Activated CD8-positive, alpha-beta memory T cell treated with anti-CD3 and anti-CD28 coated beads for 36 hours (primary cell): ENCODE measurements at regions not wholly inside any gene's neighbourhood (a gene's known extent, or its start where the extent isn't known, plus 50 kb on each side); places are given as distances from the start of the nearest gene placed in this dataset.

ENCODE experiments used
- CTCF ChIA-PET: fragments of 350-600 bp; sonication (Branson Sonifier 250); formaldehyde crosslinking; loops from one replicate; lab custom pipeline; 2021; ENCODE audit warnings: antibody characterized with exemption; lab: Charles Lee
- POLR2A ChIA-PET: fragments of 350-600 bp; sonication (Branson Sonifier 250); formaldehyde crosslinking; loops from one replicate; lab custom pipeline; 2021; ENCODE audit warnings: antibody characterized with exemption; lab: Charles Lee

DNA sequence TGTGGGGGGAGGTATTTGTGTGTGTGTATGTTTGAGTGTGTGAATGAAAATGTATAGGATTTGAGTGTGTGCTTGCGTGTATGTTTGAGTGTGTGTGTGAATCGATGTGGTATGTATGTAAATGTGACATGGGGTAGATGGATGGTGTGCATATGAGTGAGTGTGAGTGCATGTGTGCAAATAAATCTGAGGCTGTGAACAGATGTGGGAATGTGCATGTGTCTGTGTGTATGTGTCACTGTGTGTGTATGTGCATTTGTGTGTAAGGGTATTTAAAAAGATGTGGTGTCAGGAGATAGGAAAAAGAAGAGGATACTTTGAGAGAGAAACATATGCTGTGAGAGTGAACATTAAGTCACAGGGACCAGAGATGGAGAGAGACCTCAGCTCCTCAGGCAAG, 539.6 kb downstream of the MED13L start:
- CTCF ChIA-PET, result no interaction called here
- POLR2A ChIA-PET, result no interaction called here

DNA sequence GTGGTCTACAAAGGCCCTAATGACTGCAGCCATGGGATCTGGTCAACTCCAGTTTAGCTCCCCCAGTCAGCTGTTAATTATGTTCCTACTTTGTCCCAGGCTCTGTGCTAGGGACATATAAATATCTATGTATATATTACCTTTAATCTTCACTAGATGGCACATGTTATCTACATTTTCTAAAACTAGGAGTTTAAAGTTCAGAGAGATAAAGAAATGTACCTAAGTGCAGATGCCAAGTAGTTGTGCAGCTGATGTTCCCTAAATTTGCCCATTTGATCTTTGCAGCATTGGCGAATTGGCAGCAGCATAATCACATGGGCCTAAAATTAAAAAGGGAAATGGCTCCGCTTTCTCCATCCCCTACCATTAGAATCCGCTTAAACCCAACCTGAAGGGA, 541.1 kb downstream of the MED13L start:
- ChIA-PET CTCF (no interaction called here), POLR2A (no interaction called here)

DNA sequence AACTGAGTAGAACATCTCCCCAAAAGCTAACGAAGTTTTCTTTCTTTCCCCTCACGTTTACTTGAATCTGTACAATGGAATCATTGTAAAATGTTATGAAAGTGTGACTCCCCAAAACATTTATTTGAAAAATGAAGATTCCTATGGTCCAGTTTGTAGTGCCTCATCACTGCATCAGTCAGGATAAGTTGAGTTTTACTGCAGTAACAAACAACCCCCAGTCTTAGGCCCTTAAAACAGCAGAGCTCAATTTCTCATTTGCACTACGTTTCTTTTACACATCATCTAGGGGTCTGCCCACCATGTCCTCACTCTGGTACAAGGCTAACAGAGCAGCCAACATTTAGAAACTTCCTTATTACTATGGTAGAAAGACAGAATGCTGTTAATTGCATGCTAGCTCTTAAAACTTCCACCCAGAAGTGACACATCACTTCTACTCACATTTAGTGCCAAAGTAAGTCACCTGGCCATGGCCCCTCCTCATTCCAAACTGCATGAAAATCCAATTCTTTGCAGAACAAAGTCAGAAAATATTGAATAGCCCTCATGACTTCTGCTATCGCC, 546.4 kb downstream of the MED13L start:
- POLR2A ChIA-PET, result no interaction called here
- CTCF ChIA-PET, result no interaction called here

DNA sequence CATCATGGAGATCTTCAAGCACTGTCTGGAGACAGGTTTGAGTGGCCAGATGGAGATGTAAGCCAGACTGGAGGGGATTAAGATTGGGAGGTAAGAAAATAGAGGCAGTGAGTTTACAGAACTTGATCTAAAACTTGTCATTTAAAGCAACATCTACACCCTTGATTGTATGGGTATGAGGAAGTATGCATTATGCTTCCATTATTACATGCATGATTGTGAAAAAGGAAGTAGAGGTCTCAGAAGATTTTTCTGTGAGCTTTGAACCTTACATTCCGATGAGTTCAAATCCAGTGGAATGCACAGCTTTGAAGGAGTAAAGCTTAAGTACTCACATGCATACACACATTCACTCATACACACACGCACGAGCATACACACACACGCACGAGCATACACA, 550.8 kb downstream of the MED13L start:
- POLR2A ChIA-PET, result no interaction called here

DNA sequence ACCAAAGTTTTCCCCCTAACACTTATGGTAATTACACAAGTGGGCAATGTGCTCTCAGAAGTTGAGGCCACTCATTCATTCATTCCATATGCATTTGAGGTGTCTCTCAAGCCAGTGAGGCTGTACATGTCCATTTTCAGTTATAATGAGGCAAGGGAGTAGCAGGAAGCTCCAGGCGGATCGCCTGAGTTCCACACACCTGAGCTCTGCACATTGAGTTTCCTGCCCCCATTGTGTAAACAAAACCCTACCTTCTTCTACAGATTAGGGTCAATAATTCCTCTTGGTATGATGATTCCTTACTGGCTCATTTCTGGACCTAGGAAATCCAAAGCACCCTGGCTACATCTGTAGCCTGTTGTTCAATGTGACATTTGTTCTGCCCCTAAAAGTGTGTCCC, 555.3 kb downstream of the MED13L start:
- CTCF ChIA-PET, result no interaction called here
- POLR2A ChIA-PET, result no interaction called here

More for the DNA sequence above, 550.8 kb downstream of the MED13L start:
- CTCF ChIA-PET, result no interaction called here

DNA sequence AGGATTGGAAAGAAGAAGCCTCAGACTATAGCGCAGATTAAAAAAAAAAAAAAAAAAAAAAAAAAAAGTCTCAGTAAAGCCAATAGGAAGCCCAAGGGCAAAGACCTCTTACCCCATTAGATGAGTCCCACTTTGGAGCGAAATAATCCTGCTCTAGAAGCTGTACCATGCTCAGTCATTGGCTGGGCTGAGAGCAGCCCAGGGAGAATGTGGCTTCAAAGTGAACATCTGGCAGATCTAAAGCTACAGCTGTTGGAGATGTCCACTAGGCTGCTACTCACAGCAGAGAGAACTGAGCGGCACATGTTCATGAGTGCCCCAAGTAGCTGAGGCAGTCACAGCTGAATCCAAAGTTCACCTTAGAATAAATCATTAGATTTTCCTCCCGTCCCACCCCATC, 560.9 kb downstream of the MED13L start:
- ChIA-PET POLR2A (no interaction called here), CTCF (no interaction called here)

DNA sequence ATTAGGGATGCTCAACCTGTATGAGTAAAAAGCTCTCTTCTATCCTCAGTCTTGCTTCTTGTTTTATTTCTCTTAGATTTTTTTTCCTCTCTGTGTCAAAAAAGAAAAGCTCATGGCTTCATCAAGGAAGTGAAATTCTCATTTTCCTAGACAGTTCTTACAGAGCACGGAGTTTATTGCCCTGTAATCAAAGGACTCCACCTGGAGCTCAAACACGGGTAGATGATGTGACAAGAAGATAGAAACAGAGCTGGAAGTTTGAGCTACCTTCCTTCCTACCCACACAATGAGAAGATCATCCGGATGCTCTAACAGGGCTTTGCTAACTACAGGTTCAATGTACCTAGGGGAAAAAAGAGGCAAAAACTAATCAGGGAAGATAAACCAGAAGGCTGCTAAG, 564.8 kb downstream of the MED13L start:
- ChIA-PET CTCF (no interaction called here), POLR2A (no interaction called here)

DNA sequence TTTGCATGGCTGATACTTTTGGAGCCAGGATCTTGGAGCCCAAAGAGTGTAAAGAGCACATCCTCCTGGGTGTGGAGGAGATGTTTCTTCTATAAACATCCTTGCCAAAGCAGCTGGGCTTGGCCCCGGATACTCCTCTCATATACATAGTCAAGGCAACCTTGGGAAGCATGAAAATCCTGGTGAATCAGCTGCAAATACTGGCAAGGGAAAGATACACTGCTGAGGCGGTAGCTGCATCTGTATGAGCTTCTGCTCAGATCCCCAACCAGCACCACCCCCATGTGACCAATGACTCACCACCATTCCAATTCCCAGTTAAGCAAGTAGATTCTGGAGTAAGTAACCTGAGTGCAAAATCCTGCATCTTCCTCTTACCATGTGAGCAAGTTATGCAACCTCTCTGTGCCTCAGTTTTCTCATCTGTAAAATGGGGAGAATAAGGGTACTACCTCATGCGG, 567.4 kb downstream of the MED13L start:
- ChIA-PET POLR2A (no interaction called here), CTCF (no interaction called here)

DNA sequence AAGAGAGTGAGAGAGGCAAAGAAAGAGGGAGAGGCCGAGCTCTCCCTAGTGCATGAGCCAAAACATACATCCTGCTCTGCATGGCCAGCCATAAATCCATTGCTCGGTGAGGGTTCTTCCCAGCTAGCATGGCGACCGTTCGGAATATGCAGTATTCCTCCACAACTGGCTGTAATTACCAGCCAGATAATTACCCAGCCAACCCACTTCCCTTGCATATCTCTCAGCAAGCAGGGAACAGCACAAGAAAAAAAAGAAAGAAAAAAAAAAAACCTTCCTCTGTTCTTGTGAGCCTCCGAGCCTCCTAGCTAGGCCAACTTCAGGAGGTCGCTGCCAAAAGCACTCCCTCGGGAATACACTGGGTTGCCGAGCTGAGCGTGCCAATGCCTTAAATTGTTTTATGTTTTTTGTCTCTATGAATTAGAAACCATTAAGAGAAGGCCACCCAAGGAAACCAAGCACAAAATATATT, 567.9 kb downstream of the MED13L start:
- ChIA-PET CTCF (no interaction called here), POLR2A (no interaction called here)

DNA sequence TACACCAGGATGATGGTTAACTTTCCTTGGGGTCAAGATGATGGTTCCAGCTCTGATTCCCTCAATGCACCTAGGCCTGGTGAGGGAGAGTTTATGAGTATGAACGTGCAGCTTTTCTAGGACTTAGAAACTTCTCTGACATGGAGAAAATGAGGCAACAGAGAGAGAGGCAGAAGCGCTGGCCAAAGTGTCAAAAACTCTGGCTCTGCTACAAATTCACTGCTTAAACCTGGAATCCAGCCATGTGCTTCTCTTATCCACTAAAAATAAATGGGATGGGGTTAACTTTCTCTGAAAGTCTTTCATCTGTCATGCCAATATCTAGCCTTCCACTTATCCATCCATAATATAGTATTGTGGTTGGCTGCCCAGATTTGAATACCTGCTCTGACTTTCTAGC, 568.7 kb downstream of the MED13L start:
- ChIA-PET CTCF (no interaction called here), POLR2A (no interaction called here)

DNA sequence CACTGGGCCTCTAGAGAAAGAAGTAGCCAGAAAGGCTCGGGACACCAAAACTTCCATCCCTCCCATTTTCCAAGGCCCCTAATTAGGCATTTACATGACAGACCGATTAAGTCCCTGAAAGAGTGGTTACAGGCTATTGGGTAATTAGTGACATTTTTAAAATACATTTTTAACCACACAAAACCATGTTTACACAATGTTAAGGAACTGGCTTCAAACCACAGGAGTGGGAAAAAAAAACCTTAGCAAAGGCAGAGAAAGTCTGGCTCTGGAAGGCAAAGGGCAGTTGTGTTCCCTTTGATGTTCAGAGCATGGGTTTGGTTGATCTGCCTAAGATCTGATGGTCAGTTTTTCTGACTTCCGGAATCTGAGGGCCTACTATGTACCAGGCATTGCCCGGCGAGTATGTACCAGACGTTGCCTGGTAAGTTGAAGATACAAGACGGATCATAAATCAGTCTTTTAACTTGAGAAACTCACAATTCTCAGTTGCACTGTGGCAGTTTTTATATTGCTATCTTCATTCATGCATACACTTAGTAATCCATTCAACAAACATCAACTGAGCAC, 576.5 kb downstream of the MED13L start:
- CTCF ChIA-PET, result no interaction called here
- POLR2A ChIA-PET, result no interaction called here

DNA sequence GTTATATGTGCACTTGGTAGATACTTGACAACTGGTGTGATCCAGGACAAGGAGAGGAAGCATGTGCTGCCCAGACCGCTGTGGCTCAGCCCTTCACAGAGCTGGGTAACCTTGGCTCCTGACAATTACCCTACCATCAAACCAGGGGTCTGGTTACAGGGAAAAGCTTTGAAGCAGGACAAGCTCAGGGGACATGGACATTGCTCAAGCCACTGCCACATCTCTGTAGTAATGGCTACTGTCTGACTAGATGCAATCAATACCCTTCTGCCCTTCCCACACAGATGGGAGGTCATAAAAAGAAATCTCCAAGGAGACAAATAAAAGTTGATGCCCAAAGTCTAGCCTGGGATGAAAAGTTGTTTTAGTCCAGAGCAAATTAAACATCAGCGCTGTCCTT, 577.4 kb downstream of the MED13L start:
- POLR2A ChIA-PET, result no interaction called here
- CTCF ChIA-PET, result no interaction called here

DNA sequence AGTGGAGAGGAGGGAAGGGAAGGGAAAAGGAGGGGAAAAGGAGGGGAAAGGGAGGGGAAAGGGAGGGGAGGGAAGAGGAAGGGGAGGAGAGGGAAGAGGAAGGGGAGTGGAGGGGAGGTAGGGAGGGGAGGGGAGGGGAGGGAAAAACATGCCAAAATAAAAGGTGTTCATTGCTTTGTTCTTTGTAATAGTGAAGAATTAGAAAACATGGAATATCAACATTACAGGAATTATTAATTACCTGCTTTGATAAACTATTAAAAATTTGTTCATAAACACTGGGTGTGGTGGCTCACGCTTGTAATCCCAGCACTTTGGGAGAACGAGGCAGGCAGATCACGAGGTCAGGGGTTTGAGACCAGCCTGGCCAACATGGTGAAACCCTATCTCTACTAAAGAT, 579.2 kb downstream of the MED13L start:
- CTCF ChIA-PET, result no interaction called here

DNA sequence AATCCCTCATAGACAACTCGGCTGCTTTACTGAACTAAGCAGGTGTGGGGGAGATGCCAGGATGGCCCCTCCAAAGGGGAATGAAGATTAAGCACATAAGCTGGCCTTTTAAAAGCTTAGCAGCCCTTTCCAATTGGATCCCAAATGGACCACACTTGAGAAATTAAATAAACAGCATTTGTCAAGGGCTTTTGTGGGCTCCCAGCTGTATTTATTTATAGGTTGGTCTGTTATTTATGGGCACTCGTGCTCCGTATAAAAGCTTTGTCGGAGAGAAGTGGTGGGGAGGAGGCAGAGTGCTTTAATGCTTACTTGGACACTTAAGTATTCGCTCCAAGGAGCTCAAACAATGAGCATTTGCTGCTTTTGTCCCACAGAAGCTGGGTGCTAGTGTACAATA, 580.2 kb downstream of the MED13L start:
- ChIA-PET CTCF (no interaction called here), POLR2A (no interaction called here)

More for the DNA sequence above, 579.2 kb downstream of the MED13L start:
- POLR2A ChIA-PET, result no interaction called here

DNA sequence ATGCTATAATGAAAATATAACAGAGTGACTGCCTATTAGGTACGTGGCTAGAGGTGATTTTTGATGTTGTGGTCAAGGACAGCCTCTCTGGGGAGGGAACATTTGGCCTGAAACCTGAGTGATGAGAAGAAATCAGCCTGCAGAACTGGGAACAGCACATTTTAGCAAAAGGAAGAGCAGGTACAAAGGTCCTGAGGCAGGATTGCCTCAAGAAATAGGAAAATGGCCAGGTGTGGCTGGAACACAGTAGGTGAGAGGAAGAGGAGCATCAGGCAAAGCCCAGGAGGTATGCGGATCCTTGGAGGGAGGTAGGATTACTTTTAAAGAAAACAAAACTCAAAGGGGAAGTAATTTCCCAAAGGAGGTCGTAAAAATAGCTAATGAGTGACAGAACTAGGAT, 582.9 kb downstream of the MED13L start:
- POLR2A ChIA-PET, result no interaction called here

DNA sequence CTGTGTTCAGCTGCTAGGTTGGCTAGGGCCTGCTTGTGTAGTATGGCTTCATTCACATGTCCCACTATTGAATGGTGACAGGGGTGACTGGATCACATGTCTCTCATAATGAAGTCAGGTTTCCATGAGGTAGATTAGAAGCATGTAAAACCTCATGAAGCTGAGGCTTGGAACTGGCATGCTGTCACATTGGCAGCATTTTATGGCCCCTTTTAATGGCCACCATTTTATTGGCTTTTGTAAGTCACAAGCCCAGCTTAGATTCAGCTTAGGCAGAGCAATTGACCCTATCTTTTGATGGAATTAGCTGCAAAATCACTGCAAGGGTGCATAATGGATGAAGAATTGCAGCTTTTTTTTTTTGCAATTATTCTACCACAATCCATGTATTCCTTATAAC, 583.5 kb downstream of the MED13L start:
- CTCF ChIA-PET, result no interaction called here
- POLR2A ChIA-PET, result no interaction called here

More for the DNA sequence above, 582.9 kb downstream of the MED13L start:
- CTCF ChIA-PET, result no interaction called here

DNA sequence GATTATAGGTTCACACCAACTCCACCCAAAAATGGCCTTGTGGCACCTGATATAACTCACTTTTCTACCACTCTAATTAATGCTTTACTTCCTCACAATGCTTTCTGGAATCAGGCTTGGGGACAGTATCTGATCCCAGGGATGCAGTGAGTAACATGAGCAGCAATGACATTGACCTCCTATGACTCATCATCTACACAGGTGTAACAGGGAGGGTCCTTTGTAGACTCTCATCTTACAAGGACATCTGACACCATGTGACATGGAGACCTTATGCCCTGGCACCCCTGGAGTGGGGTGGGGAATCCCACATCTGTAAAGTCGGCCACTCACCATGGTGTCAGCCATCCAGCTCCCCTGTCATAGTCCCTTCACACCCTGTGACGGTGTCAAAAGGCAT, 586.4 kb downstream of the MED13L start:
- ChIA-PET POLR2A (no interaction called here), CTCF (no interaction called here)

DNA sequence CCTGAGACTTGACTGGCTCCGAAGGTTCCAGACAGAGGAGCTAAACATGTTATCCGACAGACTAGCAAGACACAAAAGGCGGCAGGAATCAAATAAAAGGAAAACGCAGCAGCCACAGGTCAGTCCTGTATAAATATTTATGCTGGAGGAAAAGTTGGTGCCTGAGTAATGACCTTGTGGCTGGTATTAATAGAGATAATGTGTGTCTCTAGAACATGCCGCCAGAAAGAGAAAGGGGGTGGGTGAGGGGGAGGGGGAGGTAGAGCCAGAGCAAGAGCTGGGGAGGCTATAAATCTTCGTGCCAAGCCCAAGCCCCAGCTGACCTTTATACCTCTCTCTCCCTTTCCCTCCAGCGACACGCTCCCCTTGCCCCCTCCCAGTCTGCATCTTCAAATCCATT, 590.4 kb downstream of the MED13L start:
- POLR2A ChIA-PET, result no interaction called here
- CTCF ChIA-PET, result no interaction called here

DNA sequence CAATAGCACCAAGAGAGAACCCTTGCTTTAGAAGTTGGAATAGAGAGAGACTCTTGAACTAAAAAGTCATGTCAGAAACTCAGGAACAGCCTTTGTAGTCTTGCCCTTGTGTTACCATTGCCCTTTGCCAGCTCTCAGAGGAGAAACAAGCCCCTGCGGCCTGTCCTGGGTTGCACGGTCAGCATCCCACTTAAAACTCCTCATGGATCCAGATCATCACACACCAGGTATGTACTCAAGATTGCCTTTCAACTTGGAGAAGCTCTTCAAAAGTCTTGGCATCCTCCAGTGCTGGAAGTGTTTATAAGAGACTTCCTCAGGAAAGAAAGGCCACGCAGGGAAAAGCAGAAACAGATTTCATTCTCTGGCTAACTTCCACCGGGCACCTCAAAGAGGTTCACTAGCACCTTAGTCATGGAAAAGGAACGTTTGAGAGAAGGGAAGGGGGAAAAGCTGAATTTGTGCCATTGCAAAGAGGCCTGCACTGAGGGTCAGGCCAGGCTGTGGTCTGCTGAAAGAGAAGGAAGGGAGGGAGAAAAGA, 594.2 kb downstream of the MED13L start:
- ChIA-PET POLR2A (no interaction called here), CTCF (no interaction called here)

DNA sequence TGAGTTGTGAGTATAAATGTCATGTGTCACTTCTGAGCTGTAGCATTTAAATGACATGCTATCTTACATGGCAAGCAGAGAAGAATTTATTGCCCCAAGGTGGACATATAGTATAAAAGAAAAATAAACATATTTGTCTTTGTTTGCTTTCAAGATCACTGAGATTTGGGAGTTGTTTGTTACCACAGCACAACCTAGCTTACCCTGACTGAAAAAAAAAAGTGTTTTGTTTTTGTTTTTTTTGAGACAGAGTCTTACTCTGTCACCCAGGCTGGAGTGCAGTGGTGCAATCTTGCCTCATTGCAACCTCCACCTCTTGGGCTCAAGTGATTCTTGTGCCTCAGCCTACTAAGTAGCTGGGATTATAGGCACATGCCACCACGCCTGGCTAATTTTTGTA, 596.5 kb downstream of the MED13L start:
- CTCF ChIA-PET, result no interaction called here
- POLR2A ChIA-PET, result no interaction called here

DNA sequence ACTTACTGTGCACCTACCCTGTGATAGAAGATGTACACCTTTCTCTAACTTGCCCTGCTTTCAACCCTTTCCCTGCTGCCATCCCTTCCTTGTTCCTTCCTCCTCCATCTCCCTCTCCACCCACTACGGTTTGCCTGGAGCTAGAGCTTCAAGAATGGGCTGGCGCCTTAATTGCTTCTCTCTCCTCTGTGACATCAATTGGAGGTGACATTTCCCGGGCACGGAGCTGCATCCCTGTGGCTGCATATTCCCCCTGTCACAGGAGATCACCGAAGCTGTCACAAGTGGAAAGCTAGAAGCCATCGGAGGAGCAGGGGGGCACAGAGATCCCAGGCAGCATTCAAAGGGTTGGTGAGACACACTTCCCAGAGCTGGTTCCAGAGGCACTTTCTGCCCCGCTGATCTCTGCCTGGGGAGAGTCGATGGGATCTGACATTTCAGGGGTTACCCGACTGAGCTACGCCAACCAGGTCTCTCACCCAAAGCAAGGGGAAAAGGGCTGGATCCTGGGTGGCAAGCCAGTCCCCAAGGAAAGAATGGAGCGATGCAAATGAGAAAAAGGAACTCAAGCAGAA, 604.9 kb downstream of the MED13L start:
- CTCF ChIA-PET, result no interaction called here
- POLR2A ChIA-PET, result no interaction called here
